Keratinocyte (primary cell): ENCODE measurements at regions not wholly inside any gene's neighbourhood (a gene's known extent, or its start where the extent isn't known, plus 50 kb on each side); places are given as distances from the start of the nearest gene placed in this dataset.

Experiments used
- DNase-seq: peaks from one replicate; pipeline ENCODE4 v3.0.0-alpha.2; 2011; ENCODE audit warnings: low read depth, missing footprints, low spot score
- FAIRE-seq: peaks from 2 replicates; lab custom pipeline; 2011; peaks lifted over from hg19 to GRCh38; lab: Jason Lieb, UNC
- H2AFZ ChIP-seq: 2 replicates; pipeline ENCODE4 v1.6.0; 2012; ENCODE audit warnings: low read length, control low read depth, inconsistent platforms; ENCODE audit not compliant: control insufficient read depth
- H3K27ac ChIP-seq: 2 replicates; pipeline ENCODE4 v1.5.1; 2011; ENCODE audit warnings: low read length; ENCODE audit not compliant: control insufficient read depth, insufficient read depth
- H3K27me3 ChIP-seq: 3 replicates; pipeline ENCODE4 v1.6.0; 2011; ENCODE audit warnings: low read length; ENCODE audit not compliant: control insufficient read depth, insufficient read depth; ENCODE audit errors: extremely low read depth
- H3K36me3 ChIP-seq, 2 experiments: 2 replicates in 1 of 2; 3 replicates in 1 of 2; pipeline ENCODE4 v1.5.1; 2011; ENCODE audit warnings: low read length in 2 of 2, mild to moderate bottlenecking in 1 of 2; ENCODE audit not compliant: control insufficient read depth in 2 of 2, insufficient read depth in 2 of 2; ENCODE audit errors: extremely low read depth in 1 of 2
- H3K4me1 ChIP-seq: 3 replicates; pipeline ENCODE4 v1.5.1; 2011; ENCODE audit warnings: low read length; ENCODE audit not compliant: control insufficient read depth, insufficient read depth; ENCODE audit errors: extremely low read depth
- H3K4me2 ChIP-seq: 3 replicates; pipeline ENCODE4 v1.6.0; 2011; ENCODE audit warnings: low read depth, low read length; ENCODE audit not compliant: control insufficient read depth, insufficient read depth; ENCODE audit errors: extremely low read depth
- H3K4me3 ChIP-seq, 3 experiments: fragments of 200-600 bp in 1 of 3; sonication (generic) in 1 of 3; 2 replicates in 2 of 3; 3 replicates in 1 of 3; pipeline ENCODE4 v1.5.1; 2011 to 2016; ENCODE audit warnings: low read length in 3 of 3, mild to moderate bottlenecking in 3 of 3, control low read depth in 2 of 3, inconsistent platforms in 1 of 3, low read depth in 1 of 3, mixed read lengths in 1 of 3, mixed run types in 1 of 3, moderate library complexity in 1 of 3; ENCODE audit not compliant: control insufficient read depth in 2 of 3, insufficient read depth in 2 of 3; ENCODE audit errors: extremely low read depth in 1 of 3
- H3K79me2 ChIP-seq: 2 replicates; pipeline ENCODE4 v1.6.0; 2012; ENCODE audit warnings: low read length; ENCODE audit not compliant: control insufficient read depth, insufficient read depth
- H3K9ac ChIP-seq: 3 replicates; pipeline ENCODE4 v1.6.0; 2011; ENCODE audit warnings: low read length; ENCODE audit not compliant: control insufficient read depth, insufficient read depth; ENCODE audit errors: extremely low read depth
- H3K9me1 ChIP-seq: 3 replicates; pipeline ENCODE4 v1.6.0; 2011; ENCODE audit warnings: low read length; ENCODE audit not compliant: control insufficient read depth, insufficient read depth; ENCODE audit errors: extremely low read depth
- H3K9me3 ChIP-seq: 2 replicates; pipeline ENCODE4 v1.5.1; 2012; ENCODE audit warnings: low read depth, low read length; ENCODE audit not compliant: control insufficient read depth
- H4K20me1 ChIP-seq: 3 replicates; pipeline ENCODE4 v1.6.0; 2011; ENCODE audit warnings: low read length; ENCODE audit not compliant: control insufficient read depth, insufficient read depth; ENCODE audit errors: extremely low read depth
- CTCF ChIP-seq, 3 experiments: IDR thresholded peaks in 1 of 3; conservative IDR thresholded peaks in 1 of 3; optimal IDR thresholded peaks in 1 of 3; 2 replicates in 2 of 3; 3 replicates in 1 of 3; pipeline versions ENCODE3 to v1.5.1; 2011; ENCODE audit warnings: low read length in 3 of 3, mild to moderate bottlenecking in 3 of 3, moderate library complexity in 2 of 3, control low read depth in 1 of 3, inconsistent platforms in 1 of 3; ENCODE audit not compliant: insufficient read depth in 2 of 3; ENCODE audit errors: extremely low read depth in 1 of 3
- EZH2 ChIP-seq: IDR thresholded peaks from one replicate; pipeline ENCODE4 v1.6.1; 2012; ENCODE audit warnings: inconsistent platforms, mild to moderate bottlenecking, low read length, moderate library complexity
- dilution Hi-C: fragments of 300-500 bp; cut with MboI; formaldehyde crosslinking; loops from one replicate; pipeline ENCODE4 v1.7.0; 2020; ENCODE audit warnings: low sequenced_read_pairs; ENCODE audit not compliant: extremely low pct_ligation_motif_present

- dilution Hi-C loops = no loop called here
- no peak overlapping the region for H3K27ac ChIP-seq
- H3K4me3 ChIP-seq = no peak overlapping the region
- no peak overlapping the region for H3K9ac ChIP-seq
- H3K4me1 ChIP-seq = no peaks in the 10 kb centered on the region
- no peaks in the 10 kb centered on the region for H3K9me3 ChIP-seq
- H2AFZ ChIP-seq = no peak overlapping the region
- H3K36me3 ChIP-seq = no peaks in the 10 kb centered on the region
- no peak for FAIRE-seq
- H3K27me3 ChIP-seq = no peaks in the 10 kb centered on the region
- no peaks in the 10 kb centered on the region for H4K20me1 ChIP-seq
- DNase-seq = no peak
- TF ChIP-seq CTCF (optimal IDR thresholded peaks at IDR 0.05 in 1 of 3, IDR thresholded peaks at IDR 0.05 in 1 of 3, conservative IDR thresholded peaks at IDR 0.05 in 1 of 3; ENCODE audit: extremely low read depth in 1 of 3, insufficient read depth in 2 of 3, low read length in 3 of 3) (no peak), EZH2 (no peak)
- H3K4me2 ChIP-seq = no peak overlapping the region
- H3K79me2 ChIP-seq = no peaks in the 10 kb centered on the region
- no peaks in the 10 kb centered on the region for H3K9me1 ChIP-seq
These were observed 440.1 kb downstream of the NUF2 start for GRCh38 chr1:163761898-163762297.

GRCh38 chr1:163766257-163766918, 444.6 kb downstream of the NUF2 start:
- no peaks in the 10 kb centered on the region for H3K9me3 ChIP-seq
- no peaks in the 10 kb centered on the region for H3K36me3 ChIP-seq
- no peak for DNase-seq
- no peak overlapping the region for H3K4me2 ChIP-seq
- TF ChIP-seq CTCF (optimal IDR thresholded peaks at IDR 0.05 in 1 of 3, IDR thresholded peaks at IDR 0.05 in 1 of 3, conservative IDR thresholded peaks at IDR 0.05 in 1 of 3; ENCODE audit: extremely low read depth in 1 of 3, insufficient read depth in 2 of 3, low read length in 3 of 3) (no peak), EZH2 (no peak)
- H3K9ac ChIP-seq = no peak overlapping the region
- no peak for FAIRE-seq
- H2AFZ ChIP-seq = no peak overlapping the region
- no peaks in the 10 kb centered on the region for H4K20me1 ChIP-seq
- H3K27ac ChIP-seq = no peak overlapping the region
- no peaks in the 10 kb centered on the region for H3K9me1 ChIP-seq
- dilution Hi-C loops = no loop called here
- no peak overlapping the region for H3K4me3 ChIP-seq
- no peaks in the 10 kb centered on the region for H3K27me3 ChIP-seq
- H3K4me1 ChIP-seq = no peaks in the 10 kb centered on the region
- H3K79me2 ChIP-seq = no peaks in the 10 kb centered on the region
